ENCODE measurements at regions not wholly inside any gene's neighbourhood (a gene's known extent, or its start where the extent isn't known, plus 50 kb on each side); places are given as distances from the start of the nearest gene placed in this dataset.

GRCh38 chr6:8352966-8353340 is 82.4 kb downstream of the SLC35B3 start:
- no peak for TF ChIP-seq POLR2A (IDR thresholded peaks at IDR 0.05)
- TF ChIP-seq CTCF (IDR thresholded peaks at IDR 0.05 in 4 of 5, conservative IDR thresholded peaks at IDR 0.05 in 1 of 5), result no peak
